GM12874 (cell line): ENCODE measurements at regions not wholly inside any gene's neighbourhood (a gene's known extent, or its start where the extent isn't known, plus 50 kb on each side); places are given as distances from the start of the nearest gene placed in this dataset.

Source experiments
- TF ChIP-seq, protein P1 (sequence below): IDR thresholded peaks from 2 replicates; pipeline ENCODE4 v1.5.1; 2011; ENCODE audit warnings: low read depth, mild to moderate bottlenecking, control low read depth, low read length, moderate library complexity; ENCODE audit not compliant: insufficient read depth

- TF ChIP-seq, protein P1, sequence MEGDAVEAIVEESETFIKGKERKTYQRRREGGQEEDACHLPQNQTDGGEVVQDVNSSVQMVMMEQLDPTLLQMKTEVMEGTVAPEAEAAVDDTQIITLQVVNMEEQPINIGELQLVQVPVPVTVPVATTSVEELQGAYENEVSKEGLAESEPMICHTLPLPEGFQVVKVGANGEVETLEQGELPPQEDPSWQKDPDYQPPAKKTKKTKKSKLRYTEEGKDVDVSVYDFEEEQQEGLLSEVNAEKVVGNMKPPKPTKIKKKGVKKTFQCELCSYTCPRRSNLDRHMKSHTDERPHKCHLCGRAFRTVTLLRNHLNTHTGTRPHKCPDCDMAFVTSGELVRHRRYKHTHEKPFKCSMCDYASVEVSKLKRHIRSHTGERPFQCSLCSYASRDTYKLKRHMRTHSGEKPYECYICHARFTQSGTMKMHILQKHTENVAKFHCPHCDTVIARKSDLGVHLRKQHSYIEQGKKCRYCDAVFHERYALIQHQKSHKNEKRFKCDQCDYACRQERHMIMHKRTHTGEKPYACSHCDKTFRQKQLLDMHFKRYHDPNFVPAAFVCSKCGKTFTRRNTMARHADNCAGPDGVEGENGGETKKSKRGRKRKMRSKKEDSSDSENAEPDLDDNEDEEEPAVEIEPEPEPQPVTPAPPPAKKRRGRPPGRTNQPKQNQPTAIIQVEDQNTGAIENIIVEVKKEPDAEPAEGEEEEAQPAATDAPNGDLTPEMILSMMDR, result no peak
Measured at GRCh38 chr3:178359728-178360127, 176.5 kb upstream of the KCNMB2 start.

GRCh38 chr3:178367817-178368617, 168.2 kb upstream of the KCNMB2 start:
- TF ChIP-seq, protein P1, result no peak

- TF ChIP-seq, protein P1, result no peak
Measured at GRCh38 chr3:178369006-178369405, 167.2 kb upstream of the KCNMB2 start.

DNA sequence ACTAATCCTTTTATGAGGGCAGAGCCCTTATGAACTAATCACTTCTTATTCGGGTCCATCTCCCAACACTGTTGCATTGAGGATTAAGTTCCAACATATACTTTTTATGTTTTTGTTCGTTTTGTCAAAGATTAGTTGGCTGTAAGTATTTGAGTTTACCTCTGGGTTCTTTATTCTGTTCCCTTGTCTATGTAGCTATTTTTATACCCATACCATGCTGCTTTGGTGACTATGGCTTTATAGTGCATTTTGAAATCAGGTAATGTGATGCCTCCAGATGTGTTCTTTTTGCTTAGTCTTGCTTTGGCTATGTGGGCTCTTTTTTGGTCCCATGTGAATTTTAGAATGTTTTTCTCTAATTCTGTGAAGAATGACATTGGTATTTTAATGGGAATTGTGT, 166.4 kb upstream of the KCNMB2 start:
- TF ChIP-seq, protein P1, result no peak

- TF ChIP-seq, protein P1, result no peak
Measured at GRCh38 chr3:178370387-178370786, 165.8 kb upstream of the KCNMB2 start.

DNA sequence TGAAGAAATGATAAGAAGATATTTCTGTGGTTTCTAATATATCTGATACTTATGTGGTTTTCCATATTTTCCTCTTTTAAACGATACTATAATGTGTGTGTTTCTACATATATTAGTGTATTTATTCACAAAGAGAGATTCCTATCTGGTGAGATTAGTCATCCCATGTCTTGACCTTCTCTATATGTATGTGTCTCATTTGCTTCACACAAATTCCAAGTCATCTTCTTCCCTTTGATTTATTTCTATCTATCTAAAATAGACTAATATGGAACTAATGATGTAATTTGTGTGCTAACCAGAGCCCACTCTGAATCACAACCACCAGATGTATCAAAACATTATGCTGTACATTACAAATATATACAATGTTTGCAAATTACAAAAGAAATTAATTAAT, 154.7 kb upstream of the KCNMB2 start:
- TF ChIP-seq, protein P1, result no peak

- TF ChIP-seq, protein P1, result no peak
Measured at GRCh38 chr3:178381971-178382448, 154.2 kb upstream of the KCNMB2 start.
